ENCODE measurements at regions not wholly inside any gene's neighbourhood (a gene's known extent, or its start where the extent isn't known, plus 50 kb on each side); places are given as distances from the start of the nearest gene placed in this dataset.
"Not testable (repeated sequence)": the region's sequence is repeated elsewhere in the genome, so short reads cannot be mapped to it uniquely, and the experiment has no call there.

- TF ChIP-seq POLR2AphosphoS5, POLR2A (IDR thresholded peaks at IDR 0.05; ENCODE audit: low read depth, low read length): not testable (repeated sequence)
These were observed 110.8 kb upstream of the MSMB start for GRCh38 chr10:46156866-46157265.

Data from GM12892 (cell line).